Ishikawa (cell line): ENCODE measurements at regions not wholly inside any gene's neighbourhood (a gene's known extent, or its start where the extent isn't known, plus 50 kb on each side); places are given as distances from the start of the nearest gene placed in this dataset.

Experiments
- CEBPB ChIP-seq: IDR thresholded peaks from 2 replicates; pipeline ENCODE4 v1.6.1; 2012
- CREB1 ChIP-seq: IDR thresholded peaks from 2 replicates; pipeline ENCODE4 v1.6.1; 2012; ENCODE audit warnings: low read depth
- EGR1 ChIP-seq: IDR thresholded peaks from 2 replicates; pipeline ENCODE4 v1.6.1; 2012
- EP300 ChIP-seq: IDR thresholded peaks from 2 replicates; pipeline ENCODE4 v1.6.1; 2012; ENCODE audit warnings: borderline replicate concordance
- MAX ChIP-seq: IDR thresholded peaks from 2 replicates; pipeline ENCODE4 v1.6.1; 2012
- NFIC ChIP-seq: IDR thresholded peaks from 2 replicates; pipeline ENCODE4 v1.6.1; 2012
- RAD21 ChIP-seq: IDR thresholded peaks from 2 replicates; pipeline ENCODE4 v1.6.1; 2012; ENCODE audit warnings: low read depth
- REST ChIP-seq: IDR thresholded peaks from 2 replicates; pipeline ENCODE4 v1.6.1; 2012; ENCODE audit warnings: low read depth, mild to moderate bottlenecking
- TAF1 ChIP-seq: IDR thresholded peaks from 2 replicates; pipeline ENCODE4 v1.6.1; 2012; ENCODE audit warnings: low read depth, mild to moderate bottlenecking
- TCF12 ChIP-seq: IDR thresholded peaks from 2 replicates; pipeline ENCODE4 v1.6.1; 2012; ENCODE audit warnings: low read depth
- TEAD4 ChIP-seq: IDR thresholded peaks from 2 replicates; pipeline ENCODE4 v1.6.1; 2012
- USF1 ChIP-seq: IDR thresholded peaks from 2 replicates; pipeline ENCODE4 v1.6.1; 2012
- YY1 ChIP-seq: IDR thresholded peaks from 2 replicates; pipeline ENCODE4 v1.6.1; 2012; ENCODE audit warnings: low read depth

- TF ChIP-seq YY1 = no peak
- no peak for TF ChIP-seq MAX
- TF ChIP-seq CEBPB = no peak
- TF ChIP-seq EP300 = no peak
- no peak for TF ChIP-seq CREB1
- no peak for TF ChIP-seq TAF1
- no peak for TF ChIP-seq USF1
- no peak for TF ChIP-seq TCF12
- no peak for TF ChIP-seq TEAD4
- peak; percentile 49 for TF ChIP-seq REST
- no peak for TF ChIP-seq NFIC
- no peak for TF ChIP-seq EGR1
- TF ChIP-seq RAD21 = peak; percentile 51
Observed at GRCh38 chr10:125562737-125563136, 120.2 kb downstream of the TEX36 start.
